ENCODE measurements at regions not wholly inside any gene's neighbourhood (a gene's known extent, or its start where the extent isn't known, plus 50 kb on each side); places are given as distances from the start of the nearest gene placed in this dataset.
"Not testable (repeated sequence)": the region's sequence is repeated elsewhere in the genome, so short reads cannot be mapped to it uniquely, and the experiment has no call there.

- no peak for DNase-seq
Observed at GRCh38 chr14:43258396-43258795, 1248.7 kb downstream of the FSCB start.

GRCh38 chr14:43256996-43257395 is 1250.1 kb downstream of the FSCB start:
- not testable (repeated sequence) for DNase-seq

GRCh38 chr14:43252866-43253265 is 1254.2 kb downstream of the FSCB start:
- no peak for DNase-seq

- no peak for DNase-seq
Observed at GRCh38 chr14:43249591-43249990, 1257.5 kb downstream of the FSCB start.

- DNase-seq, result no peak
Observed at GRCh38 chr14:43249116-43249515, 1258.0 kb downstream of the FSCB start.

- no peak for DNase-seq
Observed at GRCh38 chr14:43247877-43248276, 1259.2 kb downstream of the FSCB start.

- DNase-seq, result no peak
Observed at GRCh38 chr14:43244142-43244625, 1262.9 kb downstream of the FSCB start.

- no peak for DNase-seq
Observed at GRCh38 chr14:43243168-43243567, 1263.9 kb downstream of the FSCB start.

GRCh38 chr14:43232261-43232660 is 1274.8 kb downstream of the FSCB start:
- no peak for DNase-seq

- no peak for DNase-seq
Observed at GRCh38 chr14:43215524-43215923, 1291.6 kb downstream of the FSCB start.

GRCh38 chr14:43207189-43207588 is 1299.9 kb downstream of the FSCB start:
- DNase-seq, result no peak

GRCh38 chr14:43204816-43205215 is 1302.3 kb downstream of the FSCB start:
- no peak for DNase-seq

GRCh38 chr14:43200519-43200918 is 1306.6 kb downstream of the FSCB start:
- DNase-seq, result no peak

GRCh38 chr14:43198465-43198864 is 1308.6 kb downstream of the FSCB start:
- no peak for DNase-seq

GRCh38 chr14:43184540-43184939 is 1322.5 kb downstream of the FSCB start:
- no peak for DNase-seq

GRCh38 chr14:43183916-43184315 is 1323.2 kb downstream of the FSCB start:
- DNase-seq, result no peak

GRCh38 chr14:43175896-43176295 is 1331.2 kb downstream of the FSCB start:
- no peak for DNase-seq

- DNase-seq, result no peak
Observed at GRCh38 chr14:43172899-43173548, 1334.1 kb downstream of the FSCB start.

- DNase-seq, result no peak
Observed at GRCh38 chr14:43169722-43170121, 1337.4 kb downstream of the FSCB start.

GRCh38 chr14:43168371-43168925 is 1338.6 kb downstream of the FSCB start:
- no peak for DNase-seq

- no peak for DNase-seq
Observed at GRCh38 chr14:43166163-43166562, 1340.9 kb downstream of the FSCB start.

- DNase-seq, result no peak
Observed at GRCh38 chr14:43165651-43166050, 1341.4 kb downstream of the FSCB start.

- DNase-seq, result no peak
Observed at GRCh38 chr14:43161477-43161876, 1345.6 kb downstream of the FSCB start.

- no peak for DNase-seq
Observed at GRCh38 chr14:43157661-43158060, 1349.4 kb downstream of the FSCB start.

- DNase-seq, result no peak
Observed at GRCh38 chr14:43155924-43156323, 1351.2 kb downstream of the FSCB start.
